ENCODE measurements at regions not wholly inside any gene's neighbourhood (a gene's known extent, or its start where the extent isn't known, plus 50 kb on each side); places are given as distances from the start of the nearest gene placed in this dataset.

DNA sequence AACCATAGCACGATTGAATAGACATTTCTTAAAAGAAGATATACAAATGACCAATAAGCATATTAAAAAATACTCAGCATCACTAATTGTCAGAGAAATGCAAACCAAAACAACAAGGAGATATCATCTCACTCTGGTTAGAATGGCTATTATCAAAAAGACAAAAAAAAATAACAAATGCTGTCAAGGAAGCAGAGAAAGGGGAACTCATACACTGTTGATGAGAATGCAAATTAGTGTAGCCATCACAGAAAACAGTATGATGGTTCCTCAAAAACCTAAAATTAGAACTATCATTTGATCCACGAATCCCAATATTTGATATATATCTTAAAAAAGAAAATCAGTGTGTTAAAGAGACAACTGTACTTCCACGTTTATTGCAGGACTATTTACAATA is 71.7 kb upstream of the BANK1 start:
- TF ChIP-seq, protein P1, sequence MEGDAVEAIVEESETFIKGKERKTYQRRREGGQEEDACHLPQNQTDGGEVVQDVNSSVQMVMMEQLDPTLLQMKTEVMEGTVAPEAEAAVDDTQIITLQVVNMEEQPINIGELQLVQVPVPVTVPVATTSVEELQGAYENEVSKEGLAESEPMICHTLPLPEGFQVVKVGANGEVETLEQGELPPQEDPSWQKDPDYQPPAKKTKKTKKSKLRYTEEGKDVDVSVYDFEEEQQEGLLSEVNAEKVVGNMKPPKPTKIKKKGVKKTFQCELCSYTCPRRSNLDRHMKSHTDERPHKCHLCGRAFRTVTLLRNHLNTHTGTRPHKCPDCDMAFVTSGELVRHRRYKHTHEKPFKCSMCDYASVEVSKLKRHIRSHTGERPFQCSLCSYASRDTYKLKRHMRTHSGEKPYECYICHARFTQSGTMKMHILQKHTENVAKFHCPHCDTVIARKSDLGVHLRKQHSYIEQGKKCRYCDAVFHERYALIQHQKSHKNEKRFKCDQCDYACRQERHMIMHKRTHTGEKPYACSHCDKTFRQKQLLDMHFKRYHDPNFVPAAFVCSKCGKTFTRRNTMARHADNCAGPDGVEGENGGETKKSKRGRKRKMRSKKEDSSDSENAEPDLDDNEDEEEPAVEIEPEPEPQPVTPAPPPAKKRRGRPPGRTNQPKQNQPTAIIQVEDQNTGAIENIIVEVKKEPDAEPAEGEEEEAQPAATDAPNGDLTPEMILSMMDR (IDR thresholded peaks at IDR 0.05), result no peak
- no peak for TF ChIP-seq POLR2AphosphoS5 (IDR thresholded peaks at IDR 0.05; ENCODE audit: low read depth, low read length)
- TF ChIP-seq REST (IDR thresholded peaks at IDR 0.05; ENCODE audit: insufficient read depth in 1 of 2, low read depth in 2 of 2, low read length in 1 of 2), result no peak
